Transverse colon (tissue), 3 donors: ENCODE measurements at regions not wholly inside any gene's neighbourhood (a gene's known extent, or its start where the extent isn't known, plus 50 kb on each side); places are given as distances from the start of the nearest gene placed in this dataset.
A peak's percentile ranks its signal among the peaks of the same experiment; 100 is the strongest.

ENCODE experiments used
- CTCF ChIP-seq, 5 experiments: fragments of 200-600 bp in 3 of 5; fragments of 450-650 bp in 2 of 5; sonication (generic) in 3 of 5; IDR thresholded peaks; 1 replicate in 2 of 5; 2 replicates in 3 of 5; pipeline ENCODE4 v1.5.1; 2016 to 2017; ENCODE audit warnings: antibody characterized with exemption in 5 of 5, inconsistent platforms in 3 of 5, mild to moderate bottlenecking in 2 of 5, moderate library complexity in 1 of 5
- EP300 ChIP-seq: sonication (generic); formaldehyde crosslinking; IDR thresholded peaks from one replicate; pipeline ENCODE4 v1.6.1; 2017; ENCODE audit warnings: antibody characterized with exemption, low read depth
- POLR2A ChIP-seq: fragments of 450-650 bp; IDR thresholded peaks from one replicate; pipeline ENCODE4 v1.6.1; 2016; ENCODE audit warnings: antibody characterized with exemption, mild to moderate bottlenecking, moderate library complexity

- no peak for TF ChIP-seq POLR2A
- TF ChIP-seq CTCF (IDR thresholded peaks at IDR 0.05), result peak in 2 of 5 experiments; percentile 15 to 28
- TF ChIP-seq EP300, result no peak
Measured at GRCh38 chr6:95364016-95364604, 213.2 kb upstream of the MANEA start.
